WERI-Rb-1 (cell line): ENCODE measurements at regions not wholly inside any gene's neighbourhood (a gene's known extent, or its start where the extent isn't known, plus 50 kb on each side); places are given as distances from the start of the nearest gene placed in this dataset.
A peak's percentile ranks its signal among the peaks of the same experiment; 100 is the strongest.

Experiments used
- DNase-seq: peaks from one replicate; pipeline ENCODE4 v3.0.0-alpha.2; 2020
- H3K27ac ChIP-seq: fragments of 250-450 bp; sonication (Bioruptor Pico); 2 replicates; pipeline ENCODE4 v1.5.1; 2020; ENCODE audit warnings: mild to moderate bottlenecking, moderate library complexity
- H3K27me3 ChIP-seq: fragments of 250-450 bp; sonication (Bioruptor Pico); 2 replicates; pipeline ENCODE4 v1.5.1; 2021; ENCODE audit warnings: mild to moderate bottlenecking, low read depth, moderate library complexity; ENCODE audit not compliant: insufficient read depth, severe bottlenecking
- H3K36me3 ChIP-seq: fragments of 250-450 bp; sonication (Bioruptor Pico); 2 replicates; pipeline ENCODE4 v1.5.1; 2020; ENCODE audit warnings: mild to moderate bottlenecking, moderate library complexity
- H3K4me3 ChIP-seq: 2 replicates; pipeline ENCODE4 v1.5.1; 2011; ENCODE audit warnings: low read depth, mild to moderate bottlenecking, control low read depth, low read length
- H3K9me3 ChIP-seq: fragments of 250-450 bp; sonication (Bioruptor Pico); 2 replicates; pipeline ENCODE4 v1.5.1; 2021; ENCODE audit warnings: mild to moderate bottlenecking, moderate library complexity; ENCODE audit not compliant: severe bottlenecking
- TF ChIP-seq, protein P1 (sequence below): IDR thresholded peaks from 2 replicates; pipeline ENCODE4 v1.5.1; 2011; ENCODE audit warnings: low read depth, mild to moderate bottlenecking, control low read depth, inconsistent platforms, low read length

DNA sequence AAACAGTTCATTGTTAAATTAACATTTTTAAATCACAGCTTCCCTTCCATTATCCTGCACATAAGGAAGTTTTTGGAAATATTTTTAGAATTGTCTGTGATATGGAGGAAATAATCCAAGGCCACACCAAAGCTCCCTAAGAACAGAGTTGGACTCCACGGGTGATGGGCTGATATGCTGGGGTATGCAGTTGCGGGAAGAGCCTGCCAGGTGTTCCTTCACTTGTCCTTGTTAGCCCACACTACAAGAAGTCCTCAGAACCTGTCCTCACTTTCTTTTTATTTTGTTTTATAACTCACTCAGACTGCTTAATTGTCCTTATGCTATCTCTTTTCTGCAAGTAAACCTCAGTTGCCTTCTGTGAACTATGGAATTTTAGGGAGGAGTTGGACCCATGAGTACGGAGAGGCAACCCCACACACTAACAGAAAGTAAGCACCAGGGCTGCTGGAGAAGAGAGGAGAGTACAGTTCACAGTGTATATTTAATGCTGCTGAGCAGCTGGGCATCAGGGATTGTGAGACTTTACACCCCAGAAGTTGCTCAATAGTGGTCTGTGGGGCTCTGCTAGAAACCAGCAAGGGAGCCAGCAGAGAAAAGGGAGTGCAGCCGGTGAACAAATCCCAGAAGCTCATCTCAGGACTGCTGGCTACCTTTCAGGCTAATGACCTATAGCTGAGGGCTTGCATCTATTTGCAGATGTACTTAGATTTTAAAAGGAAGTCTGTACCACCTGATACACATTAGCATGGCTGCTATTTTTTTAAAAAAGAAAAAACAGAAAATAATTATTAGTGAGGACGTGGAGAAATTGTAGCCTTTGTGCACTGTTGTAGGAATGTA is 64.6 kb upstream of the FOXN2 start:
- Histone ChIP-seq H3K4me3 (peak overlapping the region; percentile 32), H3K9me3 (no peaks in the 10 kb centered on the region), H3K27me3 (no peaks in the 10 kb centered on the region), H3K36me3 (no peaks in the 10 kb centered on the region), H3K27ac (peak overlapping the region; percentile 53)
- TF ChIP-seq, protein P1, sequence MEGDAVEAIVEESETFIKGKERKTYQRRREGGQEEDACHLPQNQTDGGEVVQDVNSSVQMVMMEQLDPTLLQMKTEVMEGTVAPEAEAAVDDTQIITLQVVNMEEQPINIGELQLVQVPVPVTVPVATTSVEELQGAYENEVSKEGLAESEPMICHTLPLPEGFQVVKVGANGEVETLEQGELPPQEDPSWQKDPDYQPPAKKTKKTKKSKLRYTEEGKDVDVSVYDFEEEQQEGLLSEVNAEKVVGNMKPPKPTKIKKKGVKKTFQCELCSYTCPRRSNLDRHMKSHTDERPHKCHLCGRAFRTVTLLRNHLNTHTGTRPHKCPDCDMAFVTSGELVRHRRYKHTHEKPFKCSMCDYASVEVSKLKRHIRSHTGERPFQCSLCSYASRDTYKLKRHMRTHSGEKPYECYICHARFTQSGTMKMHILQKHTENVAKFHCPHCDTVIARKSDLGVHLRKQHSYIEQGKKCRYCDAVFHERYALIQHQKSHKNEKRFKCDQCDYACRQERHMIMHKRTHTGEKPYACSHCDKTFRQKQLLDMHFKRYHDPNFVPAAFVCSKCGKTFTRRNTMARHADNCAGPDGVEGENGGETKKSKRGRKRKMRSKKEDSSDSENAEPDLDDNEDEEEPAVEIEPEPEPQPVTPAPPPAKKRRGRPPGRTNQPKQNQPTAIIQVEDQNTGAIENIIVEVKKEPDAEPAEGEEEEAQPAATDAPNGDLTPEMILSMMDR, result no peak
- peak; percentile 81 for DNase-seq

DNA sequence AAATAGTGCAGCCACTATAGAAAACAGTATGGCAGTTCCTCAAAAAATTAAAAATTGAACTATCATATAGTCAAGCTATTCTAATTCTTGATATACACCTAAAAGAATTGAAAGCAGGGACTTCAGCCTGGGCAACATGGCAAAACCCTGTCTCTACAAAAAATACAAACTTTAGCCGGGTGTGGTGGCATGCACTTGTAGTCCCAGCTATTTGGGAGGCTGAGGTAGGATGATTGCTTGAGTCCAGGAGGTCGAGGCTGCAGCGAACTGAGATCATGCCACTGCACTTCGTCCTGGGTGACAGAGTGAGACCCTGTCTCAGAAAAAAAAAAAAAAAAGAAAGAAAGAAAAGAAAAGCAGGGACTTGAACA is 64.0 kb upstream of the FOXN2 start:
- Histone ChIP-seq H3K36me3 (no peaks in the 10 kb centered on the region), H3K27me3 (no peaks in the 10 kb centered on the region), H3K27ac (peak overlapping the region; percentile 53; the same call in 1 of the 2 replicates), H3K4me3 (no peak overlapping the region), H3K9me3 (no peaks in the 10 kb centered on the region)
- TF ChIP-seq, protein P1, result no peak
- no peak for DNase-seq

DNA sequence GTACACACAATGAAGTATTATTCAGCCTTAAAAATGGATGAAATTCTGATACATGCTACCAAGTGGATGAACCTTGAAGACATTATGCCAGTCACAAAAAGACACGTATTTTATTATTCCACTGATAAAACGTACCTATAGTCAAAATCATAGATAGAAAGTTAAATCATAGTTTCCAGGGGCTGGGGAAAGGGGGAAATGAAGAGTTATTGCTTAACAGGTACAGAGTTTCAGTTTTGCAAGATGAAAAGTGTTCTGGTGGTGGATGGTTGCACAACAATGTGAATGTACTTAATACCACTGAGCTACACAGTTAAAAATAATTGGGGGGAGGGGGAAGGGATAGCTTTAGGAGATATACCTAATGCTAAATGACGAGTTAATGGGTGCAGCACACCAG is 63.5 kb upstream of the FOXN2 start:
- no peak overlapping the region for H3K4me3 ChIP-seq
- no peaks in the 10 kb centered on the region for H3K27me3 ChIP-seq
- TF ChIP-seq, protein P1, result no peak
- no peak overlapping the region for H3K27ac ChIP-seq
- no peaks in the 10 kb centered on the region for H3K9me3 ChIP-seq
- H3K36me3 ChIP-seq, result no peaks in the 10 kb centered on the region
- DNase-seq, result no peak

DNA sequence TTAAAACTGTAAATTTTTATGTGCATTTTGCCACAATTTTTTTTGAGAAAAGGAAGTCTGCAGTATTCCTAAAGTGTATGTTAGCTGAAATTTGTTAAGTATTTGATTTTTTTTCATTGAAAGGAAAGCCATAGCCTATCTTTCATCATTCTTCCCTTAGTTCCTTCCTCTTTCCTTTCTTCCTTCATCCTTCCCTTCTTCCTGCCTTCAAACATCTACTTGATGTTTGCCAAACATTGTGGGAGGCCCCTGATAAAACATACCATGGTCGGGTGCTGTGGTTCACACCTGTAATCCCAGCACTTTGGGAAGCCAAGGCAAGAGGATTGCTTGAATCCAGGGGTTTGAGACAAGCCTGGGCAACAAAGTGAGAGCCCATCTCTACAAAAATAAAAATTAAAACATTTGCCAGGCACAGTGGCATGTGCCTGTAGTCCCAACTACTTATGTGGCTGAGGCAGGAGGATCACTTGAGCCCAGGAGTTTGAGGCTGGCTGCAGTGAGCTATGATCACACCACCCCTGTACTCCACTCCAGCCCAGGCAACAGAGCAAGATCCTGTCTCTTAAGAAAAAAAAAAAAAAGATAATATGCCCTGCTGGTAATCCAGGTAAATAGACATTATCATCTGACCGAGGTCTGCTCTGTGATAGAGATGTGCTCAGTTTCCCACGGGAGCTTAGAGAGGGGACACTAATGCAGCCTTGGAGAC is 62.9 kb upstream of the FOXN2 start:
- Histone ChIP-seq H3K27ac (no peak overlapping the region), H3K9me3 (no peaks in the 10 kb centered on the region), H3K36me3 (no peaks in the 10 kb centered on the region), H3K4me3 (no peak overlapping the region), H3K27me3 (no peaks in the 10 kb centered on the region)
- DNase-seq, result peak; percentile 27
- TF ChIP-seq, protein P1, result no peak

DNA sequence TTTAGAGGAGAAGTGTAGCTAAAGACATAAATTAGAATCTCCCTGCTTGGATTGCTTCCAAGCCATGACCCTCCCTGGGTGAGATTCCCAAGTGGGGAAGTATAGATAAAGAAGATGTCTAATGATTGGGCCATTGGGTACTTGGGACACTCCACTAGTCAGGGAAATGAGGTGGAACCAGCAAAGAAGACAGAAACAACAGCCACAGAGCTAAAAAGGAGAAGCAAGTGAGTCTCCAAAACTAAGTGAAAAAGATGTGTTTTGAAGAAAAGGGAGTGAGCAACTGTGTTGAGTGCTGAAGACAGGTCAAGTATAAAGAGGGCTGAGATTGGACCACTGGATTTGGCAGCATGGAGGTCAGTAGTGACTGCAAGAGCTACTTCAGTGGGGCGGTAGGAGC is 61.2 kb upstream of the FOXN2 start:
- H3K9me3 ChIP-seq, result no peaks in the 10 kb centered on the region
- no peak overlapping the region for H3K27ac ChIP-seq
- no peak overlapping the region for H3K4me3 ChIP-seq
- no peak for DNase-seq
- no peaks in the 10 kb centered on the region for H3K27me3 ChIP-seq
- TF ChIP-seq, protein P1, result no peak
- no peaks in the 10 kb centered on the region for H3K36me3 ChIP-seq
